ENCODE measurements at regions not wholly inside any gene's neighbourhood (a gene's known extent, or its start where the extent isn't known, plus 50 kb on each side); places are given as distances from the start of the nearest gene placed in this dataset.

GRCh38 chr3:154844863-154845262 is 235.3 kb upstream of the MME start:
- no TSS peak for BruUV-seq (replicated peaks)
- intact Hi-C loops (cut with micrococcal nuclease; ENCODE audit: unreplicated experiment), result no loop called here
- Histone ChIP-seq H3K27me3 (replicated peaks; ENCODE audit: control insufficient read depth, insufficient read depth, low read length) (no peaks in the 10 kb centered on the region), H3K4me1 (no peaks in the 10 kb centered on the region), H3K4me3 (ENCODE audit: low read depth, low read length) (no peak overlapping the region), H3K9me3 (no peaks in the 10 kb centered on the region), H3K36me3 (ENCODE audit: control insufficient read depth, insufficient read depth, low read length) (no peaks in the 10 kb centered on the region)
- ChIA-PET POLR2A (no interaction called here), CTCF (no interaction called here)
- no peaks in the 10 kb centered on the region for H3K9me3 Mint-ChIP-seq (ENCODE audit: unreplicated experiment)
- no peak for DNase-seq
- no peaks in the 10 kb centered on the region for H3K4me1 Mint-ChIP-seq (ENCODE audit: low read depth, unreplicated experiment)
- no peaks in the 10 kb centered on the region for H3K27me3 Mint-ChIP-seq (ENCODE audit: insufficient read depth, unreplicated experiment)
- no peak for TF ChIP-seq CTCF (IDR thresholded peaks at IDR 0.05; ENCODE audit: insufficient read depth in 1 of 2, low read depth in 1 of 2, low read length in 1 of 2, severe bottlenecking in 1 of 2, unreplicated experiment in 1 of 2)
- H3K4me3 Mint-ChIP-seq (ENCODE audit: unreplicated experiment), result no peak overlapping the region
- H3K36me3 Mint-ChIP-seq (ENCODE audit: insufficient read depth, unreplicated experiment), result no peaks in the 10 kb centered on the region
- H3K27ac Mint-ChIP-seq (ENCODE audit: unreplicated experiment), result no peak overlapping the region

GRCh38 chr3:154843647-154844046 is 236.5 kb upstream of the MME start:
- POLR2A ChIA-PET, result no interaction called here

GRCh38 chr3:154842536-154842935 is 237.6 kb upstream of the MME start:
- Histone ChIP-seq H3K4me1 (no peaks in the 10 kb centered on the region), H3K9me3 (no peaks in the 10 kb centered on the region), H3K36me3 (ENCODE audit: control insufficient read depth, insufficient read depth, low read length) (no peaks in the 10 kb centered on the region), H3K4me3 (ENCODE audit: low read depth, low read length) (no peak overlapping the region), H3K27me3 (replicated peaks; ENCODE audit: control insufficient read depth, insufficient read depth, low read length) (no peaks in the 10 kb centered on the region)
- Mint-ChIP-seq H3K27ac (ENCODE audit: unreplicated experiment) (no peak overlapping the region), H3K9me3 (ENCODE audit: unreplicated experiment) (no peaks in the 10 kb centered on the region), H3K36me3 (ENCODE audit: insufficient read depth, unreplicated experiment) (no peaks in the 10 kb centered on the region), H3K4me1 (ENCODE audit: low read depth, unreplicated experiment) (no peaks in the 10 kb centered on the region), H3K4me3 (ENCODE audit: unreplicated experiment) (no peak overlapping the region), H3K27me3 (ENCODE audit: insufficient read depth, unreplicated experiment) (peaks cover 4% of the 10 kb centered on the region)
- ChIA-PET POLR2A (no interaction called here), CTCF (no interaction called here)
- intact Hi-C loops (cut with micrococcal nuclease; ENCODE audit: unreplicated experiment), result no loop called here
- BruUV-seq (replicated peaks), result no TSS peak
- no peak for DNase-seq
- TF ChIP-seq CTCF (IDR thresholded peaks at IDR 0.05; ENCODE audit: insufficient read depth in 1 of 2, low read depth in 1 of 2, low read length in 1 of 2, severe bottlenecking in 1 of 2, unreplicated experiment in 1 of 2), result no peak

More at GRCh38 chr3:154843647-154844046, 236.5 kb upstream of the MME start:
- Mint-ChIP-seq H3K4me1 (ENCODE audit: low read depth, unreplicated experiment) (no peaks in the 10 kb centered on the region), H3K36me3 (ENCODE audit: insufficient read depth, unreplicated experiment) (no peaks in the 10 kb centered on the region), H3K27me3 (ENCODE audit: insufficient read depth, unreplicated experiment) (peaks cover 4% of the 10 kb centered on the region), H3K9me3 (ENCODE audit: unreplicated experiment) (no peaks in the 10 kb centered on the region), H3K27ac (ENCODE audit: unreplicated experiment) (no peak overlapping the region), H3K4me3 (ENCODE audit: unreplicated experiment) (no peak overlapping the region)
- no TSS peak for BruUV-seq (replicated peaks)
- Histone ChIP-seq H3K9me3 (no peaks in the 10 kb centered on the region), H3K36me3 (ENCODE audit: control insufficient read depth, insufficient read depth, low read length) (no peaks in the 10 kb centered on the region), H3K27me3 (replicated peaks; ENCODE audit: control insufficient read depth, insufficient read depth, low read length) (no peaks in the 10 kb centered on the region), H3K4me3 (ENCODE audit: low read depth, low read length) (no peak overlapping the region), H3K4me1 (no peaks in the 10 kb centered on the region)
- CTCF ChIA-PET, result no interaction called here
- intact Hi-C loops (cut with micrococcal nuclease; ENCODE audit: unreplicated experiment), result no loop called here
- DNase-seq, result no peak
- TF ChIP-seq CTCF (IDR thresholded peaks at IDR 0.05; ENCODE audit: insufficient read depth in 1 of 2, low read depth in 1 of 2, low read length in 1 of 2, severe bottlenecking in 1 of 2, unreplicated experiment in 1 of 2), result no peak
